ENCODE measurements at regions not wholly inside any gene's neighbourhood (a gene's known extent, or its start where the extent isn't known, plus 50 kb on each side); places are given as distances from the start of the nearest gene placed in this dataset.

- Mint-ChIP-seq H3K36me3 (ENCODE audit: low read depth) (no peaks in the 10 kb centered on the region), H3K9me3 (no peaks in the 10 kb centered on the region), H3K27me3 (no peaks in the 10 kb centered on the region), H3K4me1 (peaks cover 22% of the 10 kb centered on the region), H3K4me3 (peak overlapping the region; percentile 2), H3K27ac (no peak overlapping the region)
- CTCF ChIA-PET, result no interaction called here
- DNase-seq, result no peak
- TF ChIP-seq, protein P1, sequence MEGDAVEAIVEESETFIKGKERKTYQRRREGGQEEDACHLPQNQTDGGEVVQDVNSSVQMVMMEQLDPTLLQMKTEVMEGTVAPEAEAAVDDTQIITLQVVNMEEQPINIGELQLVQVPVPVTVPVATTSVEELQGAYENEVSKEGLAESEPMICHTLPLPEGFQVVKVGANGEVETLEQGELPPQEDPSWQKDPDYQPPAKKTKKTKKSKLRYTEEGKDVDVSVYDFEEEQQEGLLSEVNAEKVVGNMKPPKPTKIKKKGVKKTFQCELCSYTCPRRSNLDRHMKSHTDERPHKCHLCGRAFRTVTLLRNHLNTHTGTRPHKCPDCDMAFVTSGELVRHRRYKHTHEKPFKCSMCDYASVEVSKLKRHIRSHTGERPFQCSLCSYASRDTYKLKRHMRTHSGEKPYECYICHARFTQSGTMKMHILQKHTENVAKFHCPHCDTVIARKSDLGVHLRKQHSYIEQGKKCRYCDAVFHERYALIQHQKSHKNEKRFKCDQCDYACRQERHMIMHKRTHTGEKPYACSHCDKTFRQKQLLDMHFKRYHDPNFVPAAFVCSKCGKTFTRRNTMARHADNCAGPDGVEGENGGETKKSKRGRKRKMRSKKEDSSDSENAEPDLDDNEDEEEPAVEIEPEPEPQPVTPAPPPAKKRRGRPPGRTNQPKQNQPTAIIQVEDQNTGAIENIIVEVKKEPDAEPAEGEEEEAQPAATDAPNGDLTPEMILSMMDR (IDR thresholded peaks at IDR 0.05), result no peak
- POLR2A ChIA-PET, result interaction anchor here (1.0 kb wide), 1 partner anchor 34 kb away, joined by 3 read pairs; no protein-coding TSS in a partner anchor
- no peak for ATAC-seq (ENCODE audit: low read depth)
- intact Hi-C loops (cut with micrococcal nuclease), result loop anchor here (1.0 to 5.0 kb wide), 3 partner anchors 11 to 35 kb away; no protein-coding TSS in a partner anchor
Observed at GRCh38 chr14:89651805-89652204, 234.8 kb upstream of the FOXN3 start.

DNA sequence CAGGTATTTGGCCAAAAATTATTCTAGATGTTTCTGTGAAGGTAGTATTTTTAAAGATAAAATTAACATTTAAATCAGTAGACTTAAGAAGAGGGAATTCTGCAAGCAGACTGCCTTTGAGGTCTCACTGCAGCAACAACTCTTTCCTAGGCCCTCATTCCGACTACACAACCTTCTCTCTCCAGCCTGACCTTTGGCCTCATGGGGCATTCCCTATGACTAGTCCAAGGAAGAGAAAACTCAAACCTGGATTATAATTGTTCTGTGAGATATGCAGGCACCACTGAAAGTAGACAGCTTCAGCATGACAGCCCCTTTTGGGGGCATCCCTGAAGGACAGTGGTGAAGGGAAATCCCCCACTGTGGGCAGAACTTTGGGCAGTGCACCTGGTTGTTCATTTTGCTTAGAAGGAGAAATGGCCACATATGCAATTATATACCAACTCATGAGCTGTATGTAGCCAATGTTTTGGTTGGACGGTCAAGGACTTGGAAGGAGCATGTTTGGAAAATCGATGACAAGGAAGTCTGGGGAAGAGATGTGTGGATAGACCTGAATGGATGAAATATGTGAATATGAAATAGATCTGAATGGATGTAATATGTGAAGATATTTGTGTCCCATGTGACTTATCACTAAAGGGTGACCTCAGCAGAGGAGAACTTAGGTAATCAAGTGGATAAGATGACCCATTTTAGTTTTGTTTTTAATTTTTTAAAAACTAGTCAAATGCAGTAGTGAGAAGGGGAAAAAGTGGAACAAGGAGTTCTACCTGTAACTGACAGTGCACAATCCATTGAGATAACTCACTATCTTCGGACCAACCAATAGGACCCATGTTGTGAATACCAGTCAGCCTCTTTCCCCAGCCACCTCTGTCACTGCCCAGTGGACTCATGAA lies 233.3 kb upstream of the FOXN3 start:
- Mint-ChIP-seq H3K4me1 (peaks cover 22% of the 10 kb centered on the region), H3K9me3 (no peaks in the 10 kb centered on the region), H3K36me3 (ENCODE audit: low read depth) (no peaks in the 10 kb centered on the region), H3K27ac (peak overlapping the region; percentile 37), H3K4me3 (peak overlapping the region; percentile 3), H3K27me3 (no peaks in the 10 kb centered on the region)
- TF ChIP-seq, protein P1 (IDR thresholded peaks at IDR 0.05), result no peak
- intact Hi-C loops (cut with micrococcal nuclease), result loop anchor here (2.0 to 5.0 kb wide), 2 partner anchors 30 to 33 kb away; no protein-coding TSS in a partner anchor
- ATAC-seq (ENCODE audit: low read depth) (peak; percentile 60), DNase-seq (no peak)
- POLR2A ChIA-PET, result interaction anchor here (1.4 kb wide), 1 partner anchor 9 kb away, joined by 5 read pairs; no protein-coding TSS in a partner anchor
- CTCF ChIA-PET, result no interaction called here

DNA sequence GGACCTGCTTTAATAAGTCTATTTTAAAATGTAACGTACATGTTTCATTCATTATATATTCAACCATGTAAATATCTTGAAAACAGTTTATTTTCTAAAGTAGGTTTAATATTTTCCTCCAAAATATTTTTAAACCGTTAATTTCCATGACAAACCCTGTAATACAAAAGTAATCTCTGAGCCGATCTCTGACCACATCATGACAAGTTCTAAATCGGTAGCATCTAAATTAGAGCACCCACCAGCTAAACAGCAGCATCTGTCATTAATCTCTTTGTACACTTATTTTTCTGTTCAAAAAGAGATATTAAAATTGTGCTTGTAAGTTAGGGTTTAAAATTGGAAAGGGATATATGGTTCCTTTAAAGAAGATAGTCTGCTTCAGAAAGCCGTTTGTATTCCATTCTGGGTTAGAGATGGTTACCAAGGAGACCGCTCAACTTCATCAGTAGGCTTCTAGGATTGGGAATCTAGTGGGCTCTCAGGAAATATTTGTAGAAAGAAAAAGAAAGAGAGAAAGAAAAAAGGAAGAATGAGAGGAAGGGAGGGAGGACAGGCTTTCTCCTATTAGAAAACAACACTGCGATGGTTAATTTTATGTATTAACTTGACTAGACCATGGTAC lies 232.5 kb upstream of the FOXN3 start:
- H3K27me3 Mint-ChIP-seq, result no peaks in the 10 kb centered on the region
- H3K27ac Mint-ChIP-seq, result no peak overlapping the region
- peaks cover 22% of the 10 kb centered on the region for H3K4me1 Mint-ChIP-seq
- DNase-seq, result no peak
- ChIA-PET POLR2A (interaction anchor here (1.4 kb wide), 1 partner anchor 8 kb away, joined by 5 read pairs; no protein-coding TSS in a partner anchor), CTCF (no interaction called here)
- no peak overlapping the region for H3K4me3 Mint-ChIP-seq
- no peaks in the 10 kb centered on the region for H3K36me3 Mint-ChIP-seq (ENCODE audit: low read depth)
- no peaks in the 10 kb centered on the region for H3K9me3 Mint-ChIP-seq
- ATAC-seq (ENCODE audit: low read depth), result no peak
- TF ChIP-seq, protein P1 (IDR thresholded peaks at IDR 0.05), result no peak
- intact Hi-C loops (cut with micrococcal nuclease), result loop anchor here (2.0 to 5.0 kb wide), 2 partner anchors 31 to 32 kb away; no protein-coding TSS in a partner anchor

DNA sequence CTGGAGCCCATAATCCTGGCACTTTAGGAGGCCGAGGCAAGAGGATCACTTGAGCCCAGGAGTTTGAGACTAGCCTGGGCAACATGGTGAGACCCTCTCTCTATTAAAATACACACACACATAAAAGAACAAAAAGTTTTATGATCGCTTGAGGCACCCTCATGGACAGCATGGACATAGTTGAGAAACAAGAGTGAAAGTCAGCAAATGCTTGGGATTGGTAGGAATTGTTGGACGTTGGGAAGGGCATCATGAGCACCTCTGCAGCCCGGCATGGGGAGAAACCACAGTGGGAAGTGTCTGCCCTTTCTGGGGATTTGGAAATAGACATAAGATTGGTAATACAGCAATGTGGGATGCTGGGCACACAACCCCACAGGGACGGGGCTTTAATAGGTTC lies 231.9 kb upstream of the FOXN3 start:
- ChIA-PET CTCF (no interaction called here), POLR2A (no interaction called here)
- Mint-ChIP-seq H3K27ac (no peak overlapping the region), H3K9me3 (no peaks in the 10 kb centered on the region), H3K27me3 (no peaks in the 10 kb centered on the region), H3K4me1 (peaks cover 22% of the 10 kb centered on the region), H3K36me3 (ENCODE audit: low read depth) (no peaks in the 10 kb centered on the region), H3K4me3 (no peak overlapping the region)
- TF ChIP-seq, protein P1 (IDR thresholded peaks at IDR 0.05), result no peak
- intact Hi-C loops (cut with micrococcal nuclease), result no loop called here
- ATAC-seq (ENCODE audit: low read depth), result no peak
- DNase-seq, result no peak

- CTCF ChIA-PET, result no interaction called here
- intact Hi-C loops (cut with micrococcal nuclease), result no loop called here
Observed at GRCh38 chr14:89648510-89648909, 231.5 kb upstream of the FOXN3 start.

More at GRCh38 chr14:89648510-89648909, 231.5 kb upstream of the FOXN3 start:
- POLR2A ChIA-PET, result no interaction called here
- no peak overlapping the region for H3K4me3 Mint-ChIP-seq
- peaks cover 22% of the 10 kb centered on the region for H3K4me1 Mint-ChIP-seq
- DNase-seq (no peak), ATAC-seq (ENCODE audit: low read depth) (no peak)
- TF ChIP-seq, protein P1 (IDR thresholded peaks at IDR 0.05), result no peak
- no peaks in the 10 kb centered on the region for H3K27me3 Mint-ChIP-seq
- no peaks in the 10 kb centered on the region for H3K36me3 Mint-ChIP-seq (ENCODE audit: low read depth)
- no peaks in the 10 kb centered on the region for H3K9me3 Mint-ChIP-seq
- H3K27ac Mint-ChIP-seq, result no peak overlapping the region

All from activated B cell treated with CpG ODN at 0.5 μM for 24 hours (primary cell).